Thyroid gland (tissue), 4 donors: ENCODE measurements at regions not wholly inside any gene's neighbourhood (a gene's known extent, or its start where the extent isn't known, plus 50 kb on each side); places are given as distances from the start of the nearest gene placed in this dataset.

ENCODE experiments used
- DNase-seq, 2 donors: peaks; one replicate each; pipeline ENCODE4 v3.0.0-alpha.2; 2019
- H3K27ac ChIP-seq, 3 donors: fragments of 200-600 bp; sonication (generic); 1 replicate in 2 of 3; 2 replicates in 1 of 3; pipeline ENCODE4 v1.5.1; 2016 to 2019; ENCODE audit warnings: mild to moderate bottlenecking in 1 of 3, moderate library complexity in 1 of 3
- H3K27me3 ChIP-seq: fragments of 200-600 bp; sonication (generic); one replicate; pipeline ENCODE4 v1.5.1; 2019
- H3K36me3 ChIP-seq, 2 donors: fragments of 200-600 bp; sonication (generic); one replicate each; pipeline ENCODE4 v1.5.1; 2016 to 2019
- H3K4me1 ChIP-seq, 2 donors: fragments of 200-600 bp; sonication (generic); one replicate each; pipeline ENCODE4 v1.5.1; 2017 to 2019
- H3K4me3 ChIP-seq, 3 donors: fragments of 200-600 bp; sonication (generic); replicated peaks in 1 of 3; 1 replicate in 2 of 3; 2 replicates in 1 of 3; pipeline ENCODE4 v1.5.1; 2016; ENCODE audit warnings: mild to moderate bottlenecking in 1 of 3
- H3K9me3 ChIP-seq: fragments of 200-600 bp; sonication (generic); one replicate; pipeline ENCODE4 v1.5.1; 2017
- CTCF ChIP-seq, 6 experiments: fragments of 200-600 bp in 3 of 6; fragments of 450-650 bp in 3 of 6; sonication (generic) in 3 of 6; IDR thresholded peaks; one replicate each; pipeline ENCODE4 v1.5.1; 2016 to 2019; ENCODE audit warnings: antibody characterized with exemption in 6 of 6, mild to moderate bottlenecking in 2 of 6, inconsistent platforms in 1 of 6, moderate library complexity in 1 of 6
- POLR2A ChIP-seq, 2 donors: fragments of 450-650 bp; IDR thresholded peaks; one replicate each; pipeline ENCODE4 v1.6.1; 2017; ENCODE audit warnings: antibody characterized with exemption in 2 of 2, mild to moderate bottlenecking in 2 of 2, moderate library complexity in 1 of 2
- WGBS, 2 donors: methylation state at CpG; one replicate each; pipeline ENCODE4 v1.1.5; 2017; 5-methylcytosine and 5-hydroxymethylcytosine counted together
- intact Hi-C: fragments of 100-400 bp; cut with DNase I; formaldehyde crosslinking; loops from one replicate; pipeline ENCODE4 v1.15.1; 2023

- Histone ChIP-seq H3K9me3 (no peaks in the 10 kb centered on the region), H3K36me3 (no peaks in the 10 kb centered on the region), H3K27me3 (no peaks in the 10 kb centered on the region), H3K4me1 (no peaks in the 10 kb centered on the region), H3K4me3 (no peak overlapping the region), H3K27ac (no peak overlapping the region)
- intact Hi-C loops: no loop called here
- no peak for DNase-seq
- 74 to 84% methylated on average over 4 of the region's 4 CpGs for WGBS, 2 donors
- TF ChIP-seq POLR2A (IDR thresholded peaks at IDR 0.05): no peak
- TF ChIP-seq CTCF (IDR thresholded peaks at IDR 0.05): no peak
Observed at GRCh38 chr11:127825183-127825582, 762.2 kb downstream of the ETS1 start.

- no peak for DNase-seq
- H3K27ac ChIP-seq: no peak overlapping the region
- TF ChIP-seq CTCF (IDR thresholded peaks at IDR 0.05) (no peak), POLR2A (IDR thresholded peaks at IDR 0.05) (no peak)
- intact Hi-C loops: no loop called here
- H3K36me3 ChIP-seq: no peaks in the 10 kb centered on the region
- no peaks in the 10 kb centered on the region for H3K9me3 ChIP-seq
- no peak overlapping the region for H3K4me3 ChIP-seq
- no peaks in the 10 kb centered on the region for H3K27me3 ChIP-seq
- no peaks in the 10 kb centered on the region for H3K4me1 ChIP-seq
- WGBS, 2 donors: 61 to 79% methylated on average over 3 of the region's 3 CpGs
Observed at GRCh38 chr11:127818625-127819024, 768.7 kb downstream of the ETS1 start.

GRCh38 chr11:127816962-127817361, 770.4 kb downstream of the ETS1 start:
- 58 to 71% methylated on average over 2 of the region's 2 CpGs for WGBS, 2 donors
- DNase-seq: no peak

GRCh38 chr11:127815331-127815730, 772.0 kb downstream of the ETS1 start:
- Histone ChIP-seq H3K9me3 (no peaks in the 10 kb centered on the region), H3K4me3 (no peak overlapping the region), H3K27ac (no peak overlapping the region), H3K4me1 (no peaks in the 10 kb centered on the region), H3K36me3 (no peaks in the 10 kb centered on the region), H3K27me3 (no peaks in the 10 kb centered on the region)
- intact Hi-C loops: no loop called here
- no peak for TF ChIP-seq CTCF (IDR thresholded peaks at IDR 0.05)
- TF ChIP-seq POLR2A (IDR thresholded peaks at IDR 0.05): no peak
- DNase-seq: no peak

More at GRCh38 chr11:127816962-127817361, 770.4 kb downstream of the ETS1 start:
- intact Hi-C loops: no loop called here
- Histone ChIP-seq H3K9me3 (no peaks in the 10 kb centered on the region), H3K4me3 (no peak overlapping the region), H3K27me3 (no peaks in the 10 kb centered on the region), H3K27ac (no peak overlapping the region), H3K4me1 (no peaks in the 10 kb centered on the region), H3K36me3 (no peaks in the 10 kb centered on the region)
- TF ChIP-seq CTCF (IDR thresholded peaks at IDR 0.05) (no peak), POLR2A (IDR thresholded peaks at IDR 0.05) (no peak)

GRCh38 chr11:127806501-127806900, 780.9 kb downstream of the ETS1 start:
- no peaks in the 10 kb centered on the region for H3K9me3 ChIP-seq
- H3K27me3 ChIP-seq: no peaks in the 10 kb centered on the region
- peaks cover 5 to 8% of the 10 kb centered on the region in 2 donors for H3K4me1 ChIP-seq
- no peaks in the 10 kb centered on the region for H3K36me3 ChIP-seq
- WGBS, 2 donors: 73 to 78% methylated on average over 1 of the region's 1 CpG
- intact Hi-C loops: no loop called here
- no peak overlapping the region for H3K4me3 ChIP-seq
- H3K27ac ChIP-seq: no peak overlapping the region
- TF ChIP-seq CTCF (IDR thresholded peaks at IDR 0.05) (no peak), POLR2A (IDR thresholded peaks at IDR 0.05) (no peak)
- DNase-seq: no peak
